OCI-LY7 (cell line): ENCODE measurements at regions not wholly inside any gene's neighbourhood (a gene's known extent, or its start where the extent isn't known, plus 50 kb on each side); places are given as distances from the start of the nearest gene placed in this dataset.

ENCODE experiments used
- EZH2phosphoT487 ChIP-seq: fragments of 200-600 bp; sonication (generic); IDR thresholded peaks from 2 replicates; pipeline ENCODE4 v1.6.1; 2018; ENCODE audit warnings: low read depth, borderline replicate concordance, mild to moderate bottlenecking, mixed run types, antibody characterized with exemption, low read length, moderate library complexity, mixed read lengths
- TF ChIP-seq, protein P1 (sequence below): fragments of 200-600 bp; sonication (generic); conservative IDR thresholded peaks from 2 replicates; pipeline ENCODE4 v1.5.1; 2014; ENCODE audit warnings: mild to moderate bottlenecking, antibody characterized with exemption, low read length, moderate library complexity, mixed read lengths

DNA sequence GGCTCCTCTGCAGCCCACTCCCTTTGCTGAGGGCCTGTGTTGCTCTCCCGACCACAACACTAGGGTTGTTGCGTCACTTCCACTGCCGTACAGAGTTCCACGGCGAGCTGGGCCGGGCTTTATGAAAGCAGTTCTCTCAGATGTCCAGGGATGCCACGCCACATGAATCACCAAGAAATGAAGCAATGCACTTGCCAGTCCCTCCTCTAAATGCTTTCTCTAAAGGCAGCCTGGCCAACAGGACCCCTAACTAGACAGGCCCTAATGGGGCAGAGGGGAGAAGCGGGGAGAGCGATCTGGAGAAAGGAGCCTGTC, 188.7 kb downstream of the CTTN start:
- TF ChIP-seq, protein P1, sequence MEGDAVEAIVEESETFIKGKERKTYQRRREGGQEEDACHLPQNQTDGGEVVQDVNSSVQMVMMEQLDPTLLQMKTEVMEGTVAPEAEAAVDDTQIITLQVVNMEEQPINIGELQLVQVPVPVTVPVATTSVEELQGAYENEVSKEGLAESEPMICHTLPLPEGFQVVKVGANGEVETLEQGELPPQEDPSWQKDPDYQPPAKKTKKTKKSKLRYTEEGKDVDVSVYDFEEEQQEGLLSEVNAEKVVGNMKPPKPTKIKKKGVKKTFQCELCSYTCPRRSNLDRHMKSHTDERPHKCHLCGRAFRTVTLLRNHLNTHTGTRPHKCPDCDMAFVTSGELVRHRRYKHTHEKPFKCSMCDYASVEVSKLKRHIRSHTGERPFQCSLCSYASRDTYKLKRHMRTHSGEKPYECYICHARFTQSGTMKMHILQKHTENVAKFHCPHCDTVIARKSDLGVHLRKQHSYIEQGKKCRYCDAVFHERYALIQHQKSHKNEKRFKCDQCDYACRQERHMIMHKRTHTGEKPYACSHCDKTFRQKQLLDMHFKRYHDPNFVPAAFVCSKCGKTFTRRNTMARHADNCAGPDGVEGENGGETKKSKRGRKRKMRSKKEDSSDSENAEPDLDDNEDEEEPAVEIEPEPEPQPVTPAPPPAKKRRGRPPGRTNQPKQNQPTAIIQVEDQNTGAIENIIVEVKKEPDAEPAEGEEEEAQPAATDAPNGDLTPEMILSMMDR: no peak
- no peak for TF ChIP-seq EZH2phosphoT487
